ENCODE measurements at regions not wholly inside any gene's neighbourhood (a gene's known extent, or its start where the extent isn't known, plus 50 kb on each side); places are given as distances from the start of the nearest gene placed in this dataset.
"Not testable (repeated sequence)": the region's sequence is repeated elsewhere in the genome, so short reads cannot be mapped to it uniquely, and the experiment has no call there.

DNA sequence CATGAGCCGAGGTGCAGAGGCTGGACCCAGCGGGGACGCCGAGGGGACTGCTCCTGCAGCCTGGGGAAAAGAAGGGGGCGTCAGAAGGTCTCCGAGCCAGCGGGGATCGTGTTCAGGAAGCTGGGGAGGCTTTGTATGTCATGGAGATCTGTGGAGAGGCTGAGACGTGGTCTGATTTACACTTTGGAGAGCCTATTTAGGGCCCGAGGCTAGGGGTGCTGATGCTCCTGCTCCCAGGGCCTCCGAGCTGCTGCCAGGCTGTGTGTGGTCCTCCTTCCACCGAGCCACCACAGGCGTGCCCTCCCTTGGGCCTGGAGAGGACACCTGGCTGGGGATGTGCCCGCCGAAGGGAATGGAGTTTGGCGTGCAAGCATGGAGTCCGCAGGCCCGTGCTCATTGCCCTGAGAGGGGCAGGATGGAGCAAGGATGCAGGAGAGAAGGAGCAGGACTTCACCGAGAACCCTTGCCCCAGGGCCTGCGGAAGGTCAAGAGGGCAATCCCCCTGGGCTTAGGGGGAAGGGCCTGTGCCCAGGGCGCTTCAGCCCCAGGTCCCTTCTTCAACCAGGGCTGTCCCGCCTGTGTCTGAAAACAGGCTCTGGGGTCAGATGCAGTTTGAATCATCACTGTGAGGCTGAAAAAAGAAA, 252.5 kb downstream of the VAPA start:
- DNase-seq (ENCODE audit: low read depth, low spot score), result no peak
- Histone ChIP-seq H3K9ac (ENCODE audit: insufficient read length, low read depth) (no peak overlapping the region), H3K4me3 (ENCODE audit: insufficient read length, low read depth) (no peak overlapping the region), H3K9me3 (ENCODE audit: insufficient read depth, low read length) (no peaks in the 10 kb centered on the region), H3K27me3 (ENCODE audit: insufficient read depth, insufficient read length) (no peaks in the 10 kb centered on the region), H3K36me3 (ENCODE audit: insufficient read depth, insufficient read length, low read length) (no peaks in the 10 kb centered on the region), H3K4me1 (ENCODE audit: insufficient read depth, insufficient read length) (peaks cover 2% of the 10 kb centered on the region)
- TF ChIP-seq SUZ12 (IDR thresholded peaks at IDR 0.05; ENCODE audit: extremely low read depth, insufficient read depth, insufficient read length) (no peak), YY1 (IDR thresholded peaks at IDR 0.05; ENCODE audit: insufficient read depth, insufficient read length) (no peak), ZNF274 (IDR thresholded peaks at IDR 0.05; ENCODE audit: low read depth, low read length) (no peak)

DNA sequence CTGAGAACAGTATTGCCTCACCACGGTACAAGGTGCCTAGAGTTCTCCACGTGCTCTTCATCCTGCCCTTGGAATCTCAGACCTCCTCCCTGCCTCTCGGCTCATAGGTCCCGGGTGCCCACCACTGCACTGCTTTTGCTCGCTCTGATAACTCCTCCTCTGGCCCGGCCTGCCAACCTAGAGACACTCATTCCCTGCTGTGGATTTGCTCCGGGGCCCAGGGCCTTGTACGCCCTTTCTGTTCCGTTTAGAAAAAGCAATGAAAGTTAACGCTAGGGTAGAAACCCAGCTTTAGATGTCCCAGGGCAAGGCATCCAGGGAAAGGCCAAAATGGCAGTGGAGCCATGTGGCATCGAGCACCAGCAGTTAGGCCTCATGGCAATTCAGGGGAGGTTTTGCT, 253.9 kb downstream of the VAPA start:
- no peaks in the 10 kb centered on the region for H3K36me3 ChIP-seq (ENCODE audit: insufficient read depth, insufficient read length, low read length)
- H3K4me3 ChIP-seq (ENCODE audit: insufficient read length, low read depth), result no peak overlapping the region
- peaks cover 2% of the 10 kb centered on the region for H3K4me1 ChIP-seq (ENCODE audit: insufficient read depth, insufficient read length)
- H3K27me3 ChIP-seq (ENCODE audit: insufficient read depth, insufficient read length), result no peaks in the 10 kb centered on the region
- DNase-seq (ENCODE audit: low read depth, low spot score), result no peak
- no peak overlapping the region for H3K9ac ChIP-seq (ENCODE audit: insufficient read length, low read depth)
- no peaks in the 10 kb centered on the region for H3K9me3 ChIP-seq (ENCODE audit: insufficient read depth, low read length)
- TF ChIP-seq YY1 (IDR thresholded peaks at IDR 0.05; ENCODE audit: insufficient read depth, insufficient read length) (no peak), SUZ12 (IDR thresholded peaks at IDR 0.05; ENCODE audit: extremely low read depth, insufficient read depth, insufficient read length) (no peak), ZNF274 (IDR thresholded peaks at IDR 0.05; ENCODE audit: low read depth, low read length) (no peak)

DNA sequence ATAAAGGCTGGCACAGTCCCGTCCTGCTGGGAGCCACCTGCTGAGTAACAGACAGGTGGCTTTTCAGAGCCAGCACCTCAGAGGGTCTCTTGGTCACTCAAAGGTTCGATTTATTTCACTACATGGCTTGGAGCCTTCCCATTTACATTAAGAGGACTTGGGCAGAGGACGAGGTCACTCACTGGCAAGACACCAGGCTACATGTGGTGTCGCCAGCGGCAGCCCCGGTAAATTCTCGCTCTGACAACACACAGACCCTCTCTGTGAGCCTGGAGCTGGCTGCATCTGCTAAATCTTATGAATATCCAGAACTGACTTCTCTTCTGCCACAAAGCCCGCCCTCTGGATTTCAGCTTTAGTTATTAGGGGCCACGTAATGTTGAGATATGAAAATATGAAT, 254.7 kb downstream of the VAPA start:
- DNase-seq (ENCODE audit: low read depth, low spot score), result no peak
- H3K9me3 ChIP-seq (ENCODE audit: insufficient read depth, low read length), result no peaks in the 10 kb centered on the region
- H3K4me3 ChIP-seq (ENCODE audit: insufficient read length, low read depth), result no peak overlapping the region
- no peaks in the 10 kb centered on the region for H3K27me3 ChIP-seq (ENCODE audit: insufficient read depth, insufficient read length)
- H3K4me1 ChIP-seq (ENCODE audit: insufficient read depth, insufficient read length), result peaks cover 2% of the 10 kb centered on the region
- TF ChIP-seq SUZ12 (IDR thresholded peaks at IDR 0.05; ENCODE audit: extremely low read depth, insufficient read depth, insufficient read length) (no peak), ZNF274 (IDR thresholded peaks at IDR 0.05; ENCODE audit: low read depth, low read length) (no peak), YY1 (IDR thresholded peaks at IDR 0.05; ENCODE audit: insufficient read depth, insufficient read length) (no peak)
- no peak overlapping the region for H3K9ac ChIP-seq (ENCODE audit: insufficient read length, low read depth)
- no peaks in the 10 kb centered on the region for H3K36me3 ChIP-seq (ENCODE audit: insufficient read depth, insufficient read length, low read length)

DNA sequence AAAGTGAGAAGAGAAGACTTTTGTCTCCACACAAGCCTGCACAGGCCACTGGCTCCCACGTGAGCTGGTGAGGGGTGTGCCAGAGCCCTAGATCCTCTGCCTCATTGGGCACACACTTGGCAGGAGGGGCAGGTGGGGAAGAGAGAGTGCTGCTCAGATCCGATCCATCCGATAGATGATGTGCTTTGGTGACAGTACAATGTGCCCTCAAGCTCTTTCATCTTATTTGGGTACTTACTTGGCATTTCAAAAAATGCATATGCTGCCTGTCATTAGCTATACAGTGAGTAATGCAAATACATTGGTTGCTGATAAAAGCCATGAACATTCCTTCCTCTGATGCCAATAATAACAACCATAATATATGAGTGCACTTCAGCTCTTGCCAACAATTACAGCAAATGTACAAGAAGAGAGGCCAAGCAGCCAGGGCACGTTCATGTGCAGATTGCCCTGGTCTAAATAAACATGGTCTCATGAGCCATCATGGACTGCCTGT, 255.3 kb downstream of the VAPA start:
- Histone ChIP-seq H3K4me3 (ENCODE audit: insufficient read length, low read depth) (no peak overlapping the region), H3K4me1 (ENCODE audit: insufficient read depth, insufficient read length) (peaks cover 2% of the 10 kb centered on the region), H3K9me3 (ENCODE audit: insufficient read depth, low read length) (no peaks in the 10 kb centered on the region), H3K9ac (ENCODE audit: insufficient read length, low read depth) (no peak overlapping the region), H3K27me3 (ENCODE audit: insufficient read depth, insufficient read length) (no peaks in the 10 kb centered on the region), H3K36me3 (ENCODE audit: insufficient read depth, insufficient read length, low read length) (no peaks in the 10 kb centered on the region)
- no peak for TF ChIP-seq SUZ12 (IDR thresholded peaks at IDR 0.05; ENCODE audit: extremely low read depth, insufficient read depth, insufficient read length)
- no peak for TF ChIP-seq ZNF274 (IDR thresholded peaks at IDR 0.05; ENCODE audit: low read depth, low read length)
- TF ChIP-seq YY1 (IDR thresholded peaks at IDR 0.05; ENCODE audit: insufficient read depth, insufficient read length), result no peak
- no peak for DNase-seq (ENCODE audit: low read depth, low spot score)

GRCh38 chr18:10169814-10170213, 256.0 kb downstream of the VAPA start:
- Histone ChIP-seq H3K9me3 (ENCODE audit: insufficient read depth, low read length) (no peaks in the 10 kb centered on the region), H3K4me3 (ENCODE audit: insufficient read length, low read depth) (no peak overlapping the region), H3K36me3 (ENCODE audit: insufficient read depth, insufficient read length, low read length) (no peaks in the 10 kb centered on the region), H3K27me3 (ENCODE audit: insufficient read depth, insufficient read length) (no peaks in the 10 kb centered on the region), H3K4me1 (ENCODE audit: insufficient read depth, insufficient read length) (peaks cover 2% of the 10 kb centered on the region), H3K9ac (ENCODE audit: insufficient read length, low read depth) (no peak overlapping the region)
- TF ChIP-seq SUZ12 (IDR thresholded peaks at IDR 0.05; ENCODE audit: extremely low read depth, insufficient read depth, insufficient read length), result no peak
- TF ChIP-seq ZNF274 (IDR thresholded peaks at IDR 0.05; ENCODE audit: low read depth, low read length), result no peak
- no peak for TF ChIP-seq YY1 (IDR thresholded peaks at IDR 0.05; ENCODE audit: insufficient read depth, insufficient read length)
- no peak for DNase-seq (ENCODE audit: low read depth, low spot score)

GRCh38 chr18:10170375-10170774, 256.6 kb downstream of the VAPA start:
- no peak overlapping the region for H3K9ac ChIP-seq (ENCODE audit: insufficient read length, low read depth)
- DNase-seq (ENCODE audit: low read depth, low spot score), result no peak
- H3K36me3 ChIP-seq (ENCODE audit: insufficient read depth, insufficient read length, low read length), result no peaks in the 10 kb centered on the region
- H3K4me3 ChIP-seq (ENCODE audit: insufficient read length, low read depth), result no peak overlapping the region
- H3K4me1 ChIP-seq (ENCODE audit: insufficient read depth, insufficient read length), result peaks cover 2% of the 10 kb centered on the region
- H3K9me3 ChIP-seq (ENCODE audit: insufficient read depth, low read length), result no peaks in the 10 kb centered on the region
- no peaks in the 10 kb centered on the region for H3K27me3 ChIP-seq (ENCODE audit: insufficient read depth, insufficient read length)
- TF ChIP-seq ZNF274 (IDR thresholded peaks at IDR 0.05; ENCODE audit: low read depth, low read length), result no peak
- TF ChIP-seq SUZ12 (IDR thresholded peaks at IDR 0.05; ENCODE audit: extremely low read depth, insufficient read depth, insufficient read length), result no peak
- TF ChIP-seq YY1 (IDR thresholded peaks at IDR 0.05; ENCODE audit: insufficient read depth, insufficient read length), result no peak

GRCh38 chr18:10175333-10175732, 261.5 kb downstream of the VAPA start:
- H3K4me3 ChIP-seq (ENCODE audit: insufficient read length, low read depth); H3K36me3 ChIP-seq (ENCODE audit: insufficient read depth, insufficient read length, low read length); H3K4me1 ChIP-seq (ENCODE audit: insufficient read depth, insufficient read length); H3K9ac ChIP-seq (ENCODE audit: insufficient read length, low read depth); H3K9me3 ChIP-seq (ENCODE audit: insufficient read depth, low read length); DNase-seq (ENCODE audit: low read depth, low spot score); H3K27me3 ChIP-seq (ENCODE audit: insufficient read depth, insufficient read length): not testable (repeated sequence)

DNA sequence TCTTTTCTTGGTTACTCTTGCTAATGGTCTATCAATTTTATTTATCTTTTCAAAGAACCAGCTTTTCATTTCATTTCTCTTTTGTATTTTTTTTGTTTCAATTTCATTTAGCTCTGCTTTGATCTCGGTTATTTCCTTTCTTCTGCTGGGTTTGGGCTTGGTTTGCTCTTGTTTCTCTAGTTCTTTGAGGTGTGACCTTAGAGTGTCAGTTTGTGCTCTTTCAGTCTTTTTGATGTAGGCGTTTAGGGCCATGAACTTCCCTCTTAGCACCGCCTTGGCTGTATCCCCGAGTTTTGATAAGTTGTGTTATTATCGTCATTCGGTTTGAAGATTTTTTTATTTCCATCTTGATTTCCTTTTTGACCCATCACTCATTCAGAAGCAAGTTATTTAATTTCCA, 265.5 kb downstream of the VAPA start:
- H3K9ac ChIP-seq (ENCODE audit: insufficient read length, low read depth); H3K27me3 ChIP-seq (ENCODE audit: insufficient read depth, insufficient read length); DNase-seq (ENCODE audit: low read depth, low spot score); H3K36me3 ChIP-seq (ENCODE audit: insufficient read depth, insufficient read length, low read length); H3K4me3 ChIP-seq (ENCODE audit: insufficient read length, low read depth); H3K4me1 ChIP-seq (ENCODE audit: insufficient read depth, insufficient read length); H3K9me3 ChIP-seq (ENCODE audit: insufficient read depth, low read length): not testable (repeated sequence)
